ENCODE measurements at regions not wholly inside any gene's neighbourhood (a gene's known extent, or its start where the extent isn't known, plus 50 kb on each side); places are given as distances from the start of the nearest gene placed in this dataset.

DNA sequence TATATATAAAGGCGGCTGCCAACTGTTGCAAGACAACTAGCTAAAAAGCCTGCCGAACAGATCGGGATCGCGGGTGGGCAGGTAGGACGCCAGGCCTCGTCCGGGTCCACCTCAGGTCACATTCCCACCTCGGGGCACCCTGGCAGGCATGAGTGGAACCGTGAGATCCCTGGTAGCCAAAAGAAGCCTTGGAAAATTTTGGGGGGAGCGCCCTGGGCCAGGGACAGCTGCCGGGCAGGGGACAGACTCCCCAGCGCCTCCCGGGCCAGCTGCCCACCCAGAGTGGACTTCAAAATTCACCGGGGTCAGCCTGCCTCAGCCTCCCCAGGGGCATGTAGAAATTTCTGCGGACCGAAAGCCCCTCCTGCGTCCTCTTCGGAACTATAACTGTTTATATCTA, 760.9 kb downstream of the KCNJ18 start:
- DNase-seq, result no peak

DNA sequence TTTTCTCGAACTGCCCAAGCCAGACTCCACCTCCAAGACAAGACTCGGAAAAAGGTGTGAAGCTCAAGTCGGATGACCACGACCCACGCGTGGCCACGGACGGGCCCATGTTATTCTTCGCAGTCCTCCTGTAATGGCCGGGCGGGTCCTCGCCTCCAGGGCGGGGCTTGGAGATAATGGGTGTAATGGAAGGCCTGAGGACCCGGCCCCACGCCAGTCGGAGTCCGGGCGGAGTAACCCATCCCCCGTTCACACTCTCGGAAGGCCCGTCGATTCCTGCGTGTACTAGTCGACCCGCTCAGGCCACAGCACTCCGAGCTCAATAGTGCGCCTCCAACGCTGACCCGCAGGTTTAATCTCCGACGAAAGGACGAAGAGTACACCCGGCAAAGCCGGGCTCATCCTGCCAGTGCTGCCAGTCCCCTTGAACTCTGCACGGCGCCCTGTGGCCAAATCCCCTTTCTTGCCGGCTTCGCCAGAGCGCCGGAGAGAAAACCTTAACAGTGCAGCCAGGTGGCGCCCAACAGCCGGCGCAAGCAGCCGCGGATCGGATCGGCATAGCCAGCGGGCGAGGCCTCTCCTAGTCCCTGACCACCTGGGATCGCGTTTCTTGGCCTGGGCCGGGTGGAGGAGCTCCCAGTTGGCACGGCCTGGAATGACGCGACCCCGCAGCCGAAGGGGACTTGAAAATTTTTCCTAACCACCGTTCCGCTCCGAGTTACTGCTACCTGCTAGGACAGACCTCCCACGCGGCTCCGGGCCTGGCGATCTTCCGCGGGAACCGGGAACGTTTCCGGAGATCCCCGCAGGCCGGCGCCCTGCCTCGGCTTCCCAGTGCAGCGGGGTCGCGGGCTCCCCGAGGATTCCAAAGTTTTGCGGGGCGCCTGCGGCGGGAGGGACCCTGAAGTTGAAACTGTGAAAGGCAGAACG, 762.0 kb downstream of the KCNJ18 start:
- no peak for DNase-seq

DNA sequence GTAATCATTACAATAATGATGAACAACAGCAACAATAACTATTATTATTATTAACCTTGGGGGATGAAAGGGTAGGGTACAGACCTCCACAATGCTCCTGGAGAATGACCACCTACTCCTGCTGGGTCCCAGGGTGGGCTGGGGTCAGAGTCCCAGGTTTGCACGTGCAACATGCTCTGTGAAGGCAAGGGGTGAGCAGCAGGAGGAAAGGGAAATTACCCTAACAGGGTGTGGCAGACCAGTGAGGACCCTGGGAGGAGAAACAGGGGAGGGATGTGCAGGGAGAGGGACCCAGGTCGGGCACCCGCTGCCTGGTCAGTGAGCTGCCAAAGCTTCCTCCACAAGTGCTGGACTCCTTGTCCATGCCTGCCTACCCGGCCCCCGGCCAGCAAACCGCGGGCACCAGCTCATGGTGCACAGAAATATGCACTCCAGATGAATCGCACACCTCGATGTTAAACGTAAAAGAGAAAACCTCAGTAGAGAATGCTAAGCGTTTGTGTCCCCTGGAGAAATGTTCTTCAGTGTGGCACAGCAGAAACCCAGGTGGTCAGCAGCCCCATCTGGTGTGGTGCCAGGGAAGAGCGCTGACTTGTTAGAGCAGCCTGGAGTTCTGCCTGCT, 767.1 kb downstream of the KCNJ18 start:
- no peak for DNase-seq

DNA sequence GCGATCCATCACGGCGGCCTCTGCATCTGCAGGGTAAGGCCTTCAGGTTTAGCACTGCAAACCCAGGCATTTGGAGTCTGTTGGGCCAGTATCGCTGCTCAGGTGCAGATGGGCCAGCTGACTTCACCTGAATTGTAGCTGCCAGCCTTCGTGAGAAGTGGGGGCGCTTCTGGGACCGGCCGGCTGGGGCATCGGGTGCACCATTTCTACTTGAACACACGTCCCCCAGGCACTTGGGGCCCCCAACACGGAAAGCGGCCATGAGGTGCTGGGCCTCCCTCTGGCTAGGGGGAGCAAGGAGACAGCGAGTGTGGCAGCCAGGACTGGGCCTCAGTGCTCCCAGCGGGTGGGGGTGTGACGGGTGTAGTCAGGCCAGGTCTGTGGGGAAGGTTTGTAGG, 767.6 kb downstream of the KCNJ18 start:
- DNase-seq, result no peak

DNA sequence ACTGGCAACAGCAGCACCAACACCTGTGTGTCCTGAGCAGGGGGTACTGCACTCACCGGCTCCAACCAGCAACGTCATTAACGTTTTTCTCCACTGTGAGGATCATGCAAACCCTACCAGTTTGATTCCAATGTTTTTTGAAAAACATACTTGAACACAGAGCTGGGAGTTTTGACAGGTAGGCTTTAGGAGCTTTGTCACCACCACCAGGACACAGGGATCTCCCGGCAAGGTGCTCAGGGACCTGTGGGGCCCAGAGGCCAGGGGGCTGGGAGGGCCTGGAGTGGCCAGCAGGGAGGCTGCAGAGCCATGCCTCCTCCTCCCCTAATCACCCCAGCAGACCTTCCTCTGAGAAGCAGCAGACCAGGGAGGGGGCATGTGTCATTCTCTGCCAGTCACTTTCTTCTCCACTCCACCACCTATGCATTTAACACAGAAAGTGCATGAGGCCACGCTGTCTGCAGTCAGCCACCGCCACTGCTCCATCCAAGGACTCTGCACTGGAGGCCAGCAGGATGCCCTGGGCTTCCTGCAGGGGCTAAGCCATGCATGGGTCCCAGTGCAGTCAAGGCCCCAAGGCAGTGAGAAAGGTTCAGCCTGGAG, 768.2 kb downstream of the KCNJ18 start:
- DNase-seq, result no peak

DNA sequence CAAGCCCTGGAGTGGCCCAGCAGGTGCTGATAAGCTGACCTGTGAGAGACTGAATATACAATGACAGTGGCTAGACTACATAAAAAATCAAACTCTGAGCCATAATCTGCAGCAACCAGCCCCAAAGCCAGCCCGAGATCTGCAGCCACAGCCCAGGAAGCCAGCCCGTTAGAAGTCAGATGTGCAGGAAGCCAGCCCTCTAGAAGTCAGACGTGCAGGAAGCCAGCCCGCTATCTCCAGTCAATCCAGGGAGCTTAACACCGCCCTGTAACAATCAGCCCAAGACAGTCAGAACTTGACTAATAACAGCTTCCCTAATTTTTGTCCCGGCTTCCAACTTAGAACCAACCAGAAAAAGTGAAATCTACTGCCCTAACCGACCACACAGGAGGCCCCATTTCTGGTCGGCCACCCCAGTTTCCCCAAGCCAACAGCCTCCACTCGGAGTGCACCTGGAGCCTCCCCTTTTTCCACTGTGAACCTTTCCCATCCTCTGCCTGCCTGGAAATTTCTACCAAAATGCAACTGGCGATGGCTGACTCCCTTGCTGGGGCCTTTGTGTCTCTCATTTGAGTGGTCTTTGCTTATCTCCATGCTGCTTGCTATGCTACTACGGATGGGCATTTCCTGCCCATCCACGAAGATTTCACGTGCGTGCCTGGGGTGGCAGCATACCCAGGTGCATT, 769.3 kb downstream of the KCNJ18 start:
- DNase-seq, result no peak

DNA sequence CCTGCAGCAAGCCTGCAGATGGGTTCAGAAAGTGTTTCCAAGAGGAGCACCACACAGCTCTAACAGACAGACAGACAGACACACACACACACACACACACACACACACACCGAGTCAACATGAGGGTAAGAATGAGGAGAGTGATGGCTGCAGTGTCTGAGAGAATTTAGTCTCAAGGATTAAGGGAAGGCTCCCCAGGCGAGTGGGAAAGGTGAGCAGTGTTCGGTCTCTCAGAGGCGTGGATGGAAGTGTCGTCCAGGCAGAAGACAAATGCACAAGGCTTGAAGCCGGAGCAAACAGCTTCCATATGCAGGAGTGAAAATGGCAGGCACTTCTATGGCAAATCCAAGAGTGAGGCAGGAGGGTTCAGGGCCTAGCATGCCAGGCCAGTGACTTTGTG, 770.1 kb downstream of the KCNJ18 start:
- no peak for DNase-seq

DNA sequence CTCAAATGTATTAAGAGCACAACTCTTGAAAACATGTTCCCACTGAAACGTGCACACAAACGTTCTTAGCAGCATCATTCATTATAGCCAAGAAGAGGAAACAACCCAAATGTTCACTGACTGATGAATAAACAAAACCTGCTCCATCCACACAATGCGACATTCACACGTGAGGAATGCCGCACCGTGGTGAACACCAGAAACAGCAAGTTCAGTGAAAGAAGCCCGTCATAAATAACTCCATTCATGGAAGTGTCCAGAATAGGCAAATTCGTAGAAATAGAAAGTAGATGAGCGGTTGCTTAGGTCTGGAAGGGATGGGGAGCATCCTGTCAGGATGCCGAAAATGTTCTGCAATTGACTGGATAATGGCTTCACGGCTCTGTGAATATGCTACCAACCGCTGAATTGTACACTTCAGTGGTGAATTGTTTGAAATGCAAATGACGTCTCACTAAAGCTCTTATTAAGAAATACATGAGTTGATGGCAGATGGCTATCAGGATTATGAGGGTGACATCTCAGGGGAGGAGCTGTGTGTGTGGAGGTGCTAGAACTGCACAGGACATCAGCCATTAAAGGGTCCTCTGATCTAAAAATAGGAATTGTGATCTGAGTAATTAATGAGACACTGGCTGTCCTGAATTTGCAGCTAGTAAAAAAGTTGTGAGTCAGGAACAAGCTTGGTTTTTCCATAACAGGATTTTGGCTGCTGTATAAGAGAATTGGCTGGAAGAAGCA, 771.0 kb downstream of the KCNJ18 start:
- DNase-seq, result no peak

DNA sequence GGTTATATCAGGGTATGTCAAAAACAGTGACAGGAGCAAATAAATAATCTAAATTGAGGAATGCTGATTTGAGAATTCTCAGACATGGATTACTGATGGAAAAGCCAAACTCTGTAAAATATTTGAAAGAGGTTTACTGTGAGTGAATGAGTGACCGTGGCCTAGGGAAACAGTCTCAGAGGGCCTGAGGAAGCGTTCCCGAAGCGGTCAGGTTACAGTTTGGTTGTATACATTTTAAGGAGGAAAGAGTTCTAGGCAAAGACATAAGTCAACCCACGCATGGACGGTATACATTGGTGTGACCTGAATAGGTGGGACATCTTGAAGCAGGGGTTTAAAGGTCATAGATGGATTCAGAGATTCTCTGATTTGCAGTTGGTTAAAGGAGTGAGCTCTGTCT, 771.7 kb downstream of the KCNJ18 start:
- DNase-seq, result no peak

DNA sequence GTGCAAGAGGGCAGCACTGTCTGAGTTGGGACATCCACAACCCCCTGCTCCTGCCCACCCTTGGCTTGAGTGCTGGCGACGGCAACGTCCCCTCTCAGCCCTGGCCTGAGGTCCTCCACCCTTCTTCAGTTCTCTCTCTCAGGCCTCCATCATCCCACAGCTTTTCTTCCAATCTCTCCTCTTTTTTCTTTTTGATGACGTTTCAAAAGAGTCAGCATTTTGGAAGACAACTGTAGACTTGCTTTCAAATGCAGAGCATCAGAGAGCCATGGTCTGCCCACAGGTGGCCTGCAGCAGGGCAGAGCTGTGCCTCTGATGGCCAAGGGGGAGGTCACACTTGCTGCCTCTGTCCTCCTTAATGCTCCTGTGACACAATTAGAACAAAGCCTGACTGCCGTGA, 775.4 kb downstream of the KCNJ18 start:
- DNase-seq, result no peak

DNA sequence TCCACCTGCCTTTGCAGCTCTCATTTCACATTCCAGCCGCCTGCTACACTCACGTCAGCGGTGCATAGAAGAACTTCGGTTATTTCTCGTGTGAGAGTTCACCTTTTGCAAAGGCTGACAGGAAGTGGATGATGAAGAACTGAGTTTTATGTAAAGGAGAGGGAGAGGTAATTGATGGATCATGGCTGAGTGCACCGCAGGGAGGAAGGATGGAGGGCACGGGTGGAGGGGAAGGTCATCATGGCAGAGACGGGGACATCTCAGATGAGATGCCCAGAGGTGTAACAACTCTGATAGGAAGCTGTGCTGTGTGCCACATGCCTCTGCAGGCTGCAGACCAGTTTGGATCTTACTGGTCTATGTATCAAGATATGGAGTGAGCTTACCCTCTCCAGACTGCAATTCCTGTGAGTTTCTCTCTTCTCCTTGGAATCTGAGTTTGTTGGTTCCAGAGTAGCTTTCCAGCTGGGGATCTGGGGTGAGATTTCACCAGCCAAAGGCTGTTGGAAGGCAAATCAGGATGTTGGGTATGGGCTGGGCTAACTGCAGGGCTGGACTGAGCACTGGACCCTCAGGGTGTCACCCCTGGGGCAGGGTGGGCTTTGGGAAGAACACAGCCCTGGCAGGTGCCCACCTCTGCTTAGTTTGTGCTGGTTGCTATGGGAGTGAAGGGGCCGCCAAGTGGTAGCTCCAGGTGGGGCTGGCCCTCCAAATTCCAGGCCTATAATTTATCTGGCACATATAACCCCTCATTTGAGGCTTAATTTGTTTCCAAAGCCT, 777.0 kb downstream of the KCNJ18 start:
- DNase-seq, result no peak

DNA sequence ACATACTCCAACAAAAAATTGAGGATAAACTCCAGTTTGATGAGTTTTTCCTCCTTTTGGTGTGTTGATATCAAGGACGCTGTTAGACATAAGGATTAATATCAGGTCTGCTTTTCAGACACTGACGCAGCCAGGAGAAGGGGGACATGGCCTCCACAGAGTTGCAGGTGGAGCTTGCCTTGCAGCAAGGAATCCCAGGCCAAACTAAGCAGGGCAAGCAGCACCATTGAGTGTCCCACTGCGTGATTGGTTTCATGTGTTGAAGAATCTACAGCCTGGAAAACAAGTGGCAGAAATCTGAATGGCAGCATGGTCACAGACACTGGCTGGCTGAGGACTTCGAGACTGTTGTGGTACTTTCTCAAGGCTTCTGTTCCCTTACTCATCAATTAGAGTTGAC, 777.6 kb downstream of the KCNJ18 start:
- DNase-seq, result no peak

DNA sequence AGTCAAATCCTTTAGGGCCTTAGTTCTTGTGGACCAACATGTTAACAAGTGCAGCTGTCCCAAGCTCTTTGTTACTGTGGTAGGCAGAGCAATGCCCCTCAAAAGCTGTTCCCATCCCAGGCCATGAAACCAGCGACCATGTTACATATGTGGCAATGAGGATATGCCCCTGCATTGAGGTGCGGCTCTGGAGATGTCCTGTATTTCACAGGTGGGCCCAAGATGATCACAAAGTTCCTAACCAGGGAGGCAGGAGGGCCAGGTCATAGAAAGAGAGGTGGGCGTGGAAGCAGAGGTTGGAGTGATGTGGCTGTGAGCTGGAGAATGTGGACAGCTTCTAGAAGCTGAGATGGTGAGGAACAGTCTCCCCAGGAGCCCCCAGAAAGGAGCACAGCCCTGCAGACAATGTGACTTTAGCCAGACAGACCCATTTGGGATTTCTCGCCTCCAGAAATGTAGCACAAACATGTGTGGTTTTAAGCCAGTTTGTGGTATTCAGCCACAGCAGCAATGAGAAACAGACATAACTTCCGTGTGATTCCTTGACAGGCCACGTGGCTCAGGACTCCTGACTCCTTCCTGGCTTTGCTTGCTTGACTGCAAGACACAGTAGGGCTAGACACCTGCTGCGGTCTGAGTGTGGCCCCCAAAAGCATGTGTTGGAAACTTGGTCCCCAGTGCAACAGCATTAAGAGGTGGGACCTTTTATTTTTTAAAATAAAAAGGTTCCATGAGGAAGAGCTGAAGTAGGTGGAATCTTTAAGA, 778.3 kb downstream of the KCNJ18 start:
- no peak for DNase-seq

DNA sequence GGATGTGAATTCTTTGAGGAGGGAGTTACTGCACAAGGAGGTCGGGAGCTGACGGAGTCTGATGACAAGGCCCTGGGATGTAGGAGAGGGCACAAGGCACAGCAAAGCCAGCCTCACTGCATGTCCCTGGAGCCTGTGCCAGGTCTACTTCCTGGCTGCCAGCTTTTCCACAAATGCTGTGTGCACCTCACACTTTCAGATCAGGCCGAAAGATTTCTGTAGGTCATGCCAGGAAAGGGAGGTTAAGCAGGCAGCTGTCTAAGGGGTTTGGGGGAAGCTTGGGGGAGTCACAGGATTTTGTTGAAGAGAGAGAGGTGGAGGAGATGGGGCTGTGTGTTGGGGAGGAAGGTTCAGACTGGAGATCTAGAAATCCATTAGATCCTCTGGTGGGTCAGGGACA, 792.5 kb downstream of the KCNJ18 start:
- no peak for DNase-seq

DNA sequence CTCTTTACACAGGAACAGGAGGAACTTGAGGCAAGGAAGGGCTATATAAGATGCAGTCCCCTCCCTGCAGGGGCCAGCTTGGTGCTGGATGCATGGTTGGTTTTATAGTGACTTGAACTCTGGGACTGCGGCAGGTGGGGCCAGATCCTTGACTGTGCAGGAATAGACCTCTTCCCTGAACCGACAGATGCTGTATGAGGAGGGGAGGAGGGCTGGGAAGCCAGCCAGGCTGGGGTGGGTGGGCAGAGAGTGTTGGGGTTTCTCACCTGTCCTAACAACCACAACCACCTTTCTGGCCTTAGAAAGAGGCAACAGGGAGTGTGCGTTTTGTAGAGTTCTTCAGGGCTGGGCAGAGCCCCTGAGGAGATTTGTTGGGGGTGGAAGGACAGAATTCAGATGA, 798.1 kb downstream of the KCNJ18 start:
- DNase-seq, result no peak

DNA sequence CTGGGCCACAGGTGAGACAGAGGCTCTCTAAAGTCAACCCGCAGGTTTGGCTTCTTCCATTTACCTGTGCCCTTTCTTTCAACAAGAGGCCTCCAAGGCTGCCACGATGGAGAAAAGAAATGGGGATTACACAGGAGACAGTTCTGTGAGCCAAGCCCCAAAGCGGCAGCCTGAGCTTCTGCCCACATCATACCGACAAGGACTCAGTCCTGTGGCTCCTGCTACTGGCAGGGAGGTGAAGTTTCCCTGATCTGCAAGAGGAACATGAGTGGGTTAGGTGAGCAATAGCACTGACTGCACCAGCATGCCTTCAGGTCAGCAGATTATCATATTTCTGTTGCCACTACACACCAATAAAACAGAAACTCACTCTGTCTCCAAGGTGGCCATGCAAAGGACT, 800.0 kb downstream of the KCNJ18 start:
- DNase-seq, result no peak

DNA sequence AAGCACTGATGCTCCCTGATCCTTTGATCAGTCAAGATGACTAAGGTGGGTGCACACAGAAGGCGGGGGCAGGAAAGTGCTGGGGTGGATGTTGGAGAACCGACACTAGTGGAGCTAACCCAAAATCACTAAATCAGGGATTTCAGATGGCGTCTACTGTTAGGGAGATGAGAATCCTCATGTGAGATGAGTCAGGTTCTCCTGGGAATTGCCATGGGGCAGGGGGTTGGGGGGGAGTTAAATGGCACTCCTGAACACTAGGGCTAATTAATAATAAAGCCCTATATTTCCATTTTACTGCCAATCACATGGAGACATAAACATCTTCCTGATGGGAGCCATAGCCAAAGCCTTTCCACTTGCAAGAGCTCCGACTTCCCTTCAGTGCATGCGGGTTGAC, 804.1 kb downstream of the KCNJ18 start:
- DNase-seq, result no peak

DNA sequence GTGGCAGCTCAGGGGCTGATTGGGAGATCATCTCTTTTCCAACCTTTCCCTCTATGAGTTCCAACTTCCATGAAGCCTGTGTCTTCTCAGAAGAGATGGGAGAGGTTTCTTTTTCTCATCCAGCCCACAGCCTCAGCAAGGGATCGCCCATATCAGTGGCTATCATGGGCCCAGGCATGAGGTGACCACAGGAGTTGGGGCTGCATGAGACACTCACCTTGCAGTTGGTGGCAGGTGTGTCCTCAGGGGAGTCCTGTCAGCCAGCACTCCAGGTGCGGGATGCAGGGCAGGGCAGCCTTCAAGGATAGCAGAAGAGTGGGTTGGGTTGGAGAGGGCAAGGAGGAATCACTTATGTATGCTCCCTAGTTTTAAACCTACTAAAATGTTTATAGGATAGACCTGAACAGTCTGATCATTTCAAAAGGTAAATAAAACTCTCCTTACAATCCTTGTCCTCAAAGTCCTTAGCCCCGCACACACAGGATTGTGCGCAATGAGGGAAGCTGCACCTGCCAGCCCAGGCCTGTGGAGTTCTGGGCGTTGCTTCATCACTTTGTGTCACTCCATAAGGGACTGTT, 811.1 kb downstream of the KCNJ18 start:
- no peak for DNase-seq

DNA sequence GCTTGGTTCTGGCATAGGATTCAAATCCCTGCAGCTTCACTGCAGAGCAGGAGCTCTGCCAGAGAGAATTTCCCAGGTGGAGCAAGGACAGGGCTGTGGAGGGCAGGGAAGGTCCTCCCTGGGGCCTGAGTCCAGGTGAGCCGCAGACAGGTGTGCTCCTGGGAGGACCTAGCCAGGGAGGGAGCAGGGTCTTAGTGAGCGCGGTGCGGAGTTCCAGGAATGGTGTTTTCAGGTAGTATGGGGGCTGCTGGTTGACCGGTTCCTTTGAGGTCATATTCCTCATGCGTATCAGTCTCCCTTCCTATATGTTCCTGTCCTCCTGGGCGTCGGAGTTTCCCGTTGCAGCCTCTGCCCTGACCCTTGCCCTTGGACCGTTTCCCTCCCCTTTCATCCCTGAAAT, 813.3 kb downstream of the KCNJ18 start:
- DNase-seq, result no peak

DNA sequence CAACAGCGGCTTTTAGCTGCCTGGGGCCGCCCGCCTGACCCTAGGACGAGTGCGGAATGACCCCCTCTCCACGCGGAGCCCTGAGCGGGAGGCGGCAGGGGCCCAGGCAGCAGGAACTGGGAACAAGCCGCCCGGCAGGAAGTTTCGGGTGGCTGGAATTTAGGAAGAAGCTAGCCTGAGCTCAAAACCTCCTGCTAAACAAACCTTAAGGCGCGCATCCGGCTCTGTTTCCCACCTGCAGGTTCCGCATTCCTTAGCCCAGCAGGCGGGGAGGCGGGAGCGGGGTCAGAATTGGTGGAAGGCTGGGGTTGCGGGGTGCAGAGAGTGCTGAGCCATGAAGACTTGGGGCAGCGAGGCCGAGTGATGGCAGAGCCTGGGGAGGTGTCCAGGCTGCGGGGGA, 813.9 kb downstream of the KCNJ18 start:
- no peak for DNase-seq

DNA sequence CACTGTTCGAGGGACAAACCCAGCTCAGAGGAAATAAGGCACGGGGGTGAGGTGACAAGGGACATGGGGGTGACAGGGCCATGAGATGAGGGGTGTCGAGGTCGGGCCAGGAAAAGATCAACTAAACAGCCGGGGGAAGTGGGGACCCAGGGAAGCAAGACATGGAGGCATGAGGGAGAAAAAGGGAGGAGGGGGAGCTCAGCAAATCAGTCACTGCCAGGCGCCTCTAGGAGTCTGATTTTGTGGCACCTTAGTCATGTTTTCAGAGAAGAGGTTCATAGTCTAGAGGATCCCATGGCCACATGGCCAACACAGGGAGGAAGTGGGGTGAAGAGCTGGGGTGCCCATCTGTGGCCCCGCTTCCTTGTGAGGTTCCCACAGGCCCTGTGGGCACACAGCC, 814.5 kb downstream of the KCNJ18 start:
- DNase-seq, result no peak
